ENCODE measurements at regions not wholly inside any gene's neighbourhood (a gene's known extent, or its start where the extent isn't known, plus 50 kb on each side); places are given as distances from the start of the nearest gene placed in this dataset.
"Not testable (repeated sequence)": the region's sequence is repeated elsewhere in the genome, so short reads cannot be mapped to it uniquely, and the experiment has no call there.

DNA sequence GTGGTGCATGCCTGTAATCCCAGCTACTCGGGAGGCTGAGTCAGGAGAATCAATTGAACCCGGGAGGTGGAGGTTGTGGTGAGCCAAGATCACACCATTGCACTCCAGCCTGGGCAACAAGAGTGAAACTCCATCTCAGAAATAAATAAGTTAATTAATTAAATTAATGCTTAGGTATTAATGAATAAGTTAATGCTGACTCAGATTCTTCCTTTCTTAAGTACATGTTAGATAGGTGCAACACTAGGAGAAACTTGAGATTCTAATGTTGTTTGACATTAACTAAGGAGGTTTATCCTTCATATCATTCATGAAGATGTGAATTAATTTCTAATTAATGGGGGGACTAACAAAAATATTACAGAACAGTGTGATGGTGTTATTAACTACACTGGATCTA lies 812.6 kb upstream of the SPRY2 start:
- Mint-ChIP-seq H3K27me3 (ENCODE audit: low read depth in 3 of 3) (no peaks in the 10 kb centered on the region), H3K9me3 (peaks cover 0 to 5% (median 2%) of the 10 kb centered on the region in 7 donors), H3K36me3 (no peaks in the 10 kb centered on the region), H3K27ac (no peak overlapping the region), H3K4me1 (no peaks in the 10 kb centered on the region), H3K4me3 (no peak overlapping the region)
- no peak for DNase-seq
- H3K27me3 ChIP-seq (ENCODE audit: control insufficient read depth in 2 of 2, insufficient read depth in 2 of 2, low read length in 2 of 2), result no peaks in the 10 kb centered on the region
- H2AFZ ChIP-seq (ENCODE audit: insufficient read depth, low read depth, low read length, poor library complexity, severe bottlenecking), result no peak overlapping the region
- H4K20me1 ChIP-seq (ENCODE audit: insufficient read depth, low read length), result no peaks in the 10 kb centered on the region
- no peaks in the 10 kb centered on the region for H3K79me2 ChIP-seq (ENCODE audit: insufficient read depth, low read length)
- intact Hi-C loops (cut with micrococcal nuclease), result no loop called here
- no peaks in the 10 kb centered on the region for H3K36me3 ChIP-seq (replicated peaks in 1 of 2; ENCODE audit: control insufficient read depth in 1 of 2, insufficient read depth in 2 of 2, low read length in 2 of 2)
- no peaks in the 10 kb centered on the region for H3K4me1 ChIP-seq (ENCODE audit: control insufficient read depth in 1 of 2, insufficient read depth in 2 of 2, low read length in 2 of 2)
- no CpG with 5 or more reads among the region's 2 CpGs for WGBS (ENCODE audit: insufficient coverage)
- no peak overlapping the region for H3K4me2 ChIP-seq (replicated peaks; ENCODE audit: extremely low read depth, low read length, poor library complexity, severe bottlenecking)
- H3K27ac ChIP-seq (ENCODE audit: low read depth in 1 of 2, low read length in 2 of 2), result no peak overlapping the region
- no peaks in the 10 kb centered on the region for H3K9me3 ChIP-seq (replicated peaks in 1 of 2; ENCODE audit: control insufficient read depth in 1 of 2, insufficient read depth in 1 of 2, low read length in 2 of 2)
- no peak overlapping the region for H3K9ac ChIP-seq (ENCODE audit: insufficient read depth, low read length, poor library complexity, severe bottlenecking)
- TF ChIP-seq, protein P1, sequence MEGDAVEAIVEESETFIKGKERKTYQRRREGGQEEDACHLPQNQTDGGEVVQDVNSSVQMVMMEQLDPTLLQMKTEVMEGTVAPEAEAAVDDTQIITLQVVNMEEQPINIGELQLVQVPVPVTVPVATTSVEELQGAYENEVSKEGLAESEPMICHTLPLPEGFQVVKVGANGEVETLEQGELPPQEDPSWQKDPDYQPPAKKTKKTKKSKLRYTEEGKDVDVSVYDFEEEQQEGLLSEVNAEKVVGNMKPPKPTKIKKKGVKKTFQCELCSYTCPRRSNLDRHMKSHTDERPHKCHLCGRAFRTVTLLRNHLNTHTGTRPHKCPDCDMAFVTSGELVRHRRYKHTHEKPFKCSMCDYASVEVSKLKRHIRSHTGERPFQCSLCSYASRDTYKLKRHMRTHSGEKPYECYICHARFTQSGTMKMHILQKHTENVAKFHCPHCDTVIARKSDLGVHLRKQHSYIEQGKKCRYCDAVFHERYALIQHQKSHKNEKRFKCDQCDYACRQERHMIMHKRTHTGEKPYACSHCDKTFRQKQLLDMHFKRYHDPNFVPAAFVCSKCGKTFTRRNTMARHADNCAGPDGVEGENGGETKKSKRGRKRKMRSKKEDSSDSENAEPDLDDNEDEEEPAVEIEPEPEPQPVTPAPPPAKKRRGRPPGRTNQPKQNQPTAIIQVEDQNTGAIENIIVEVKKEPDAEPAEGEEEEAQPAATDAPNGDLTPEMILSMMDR (IDR thresholded peaks at IDR 0.05), result no peak
- H3K4me3 ChIP-seq (replicated peaks in 1 of 3; ENCODE audit: low read depth in 2 of 3, low read length in 3 of 3), result no peak overlapping the region

DNA sequence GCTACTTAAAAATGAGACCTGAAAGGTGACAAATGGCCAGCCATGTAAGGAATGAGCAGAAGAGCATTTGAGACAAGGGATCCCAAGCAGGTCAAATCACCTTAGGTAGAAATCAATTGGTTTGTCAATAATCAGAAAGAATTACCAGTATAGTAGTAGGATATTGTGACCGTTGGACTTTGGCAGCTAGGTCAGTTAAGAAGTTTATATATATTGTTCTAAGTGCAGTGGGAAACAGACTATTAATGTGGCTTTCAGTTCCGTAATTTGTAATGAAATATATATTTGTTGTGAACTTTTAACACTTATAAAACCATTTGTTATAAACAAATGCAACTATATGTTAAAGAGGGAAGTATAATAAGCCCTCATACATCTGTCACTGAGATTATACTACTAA lies 807.9 kb upstream of the SPRY2 start:
- intact Hi-C loops (cut with micrococcal nuclease), result no loop called here
- TF ChIP-seq, protein P1 (IDR thresholded peaks at IDR 0.05), result no peak
- WGBS (ENCODE audit: insufficient coverage), result no CpG with 5 or more reads among the region's 2 CpGs

DNA sequence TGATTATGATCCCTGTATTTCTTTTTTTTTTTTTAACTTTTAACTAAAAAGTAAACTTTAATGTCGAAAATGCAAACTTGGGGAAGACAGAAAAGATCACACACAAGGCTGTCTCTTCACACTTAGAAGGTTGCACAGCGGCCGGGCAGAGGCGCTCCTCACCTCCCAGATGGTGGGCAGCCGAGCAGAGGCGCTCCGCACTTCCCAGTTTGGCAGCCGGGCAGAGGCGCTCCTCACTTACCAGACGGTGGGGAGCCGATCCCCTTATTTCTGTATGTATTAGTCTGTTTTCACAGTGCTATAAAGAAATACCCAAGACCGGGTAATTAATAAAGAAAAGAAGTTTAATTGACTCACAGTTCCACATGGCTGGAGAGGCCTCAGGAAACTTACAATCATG lies 805.6 kb upstream of the SPRY2 start:
- intact Hi-C loops (cut with micrococcal nuclease); H4K20me1 ChIP-seq (ENCODE audit: insufficient read depth, low read length); H3K27ac ChIP-seq (ENCODE audit: low read depth in 1 of 2, low read length in 2 of 2); H3K9ac ChIP-seq (ENCODE audit: insufficient read depth, low read length, poor library complexity, severe bottlenecking); H3K4me1 Mint-ChIP-seq; H3K4me3 Mint-ChIP-seq; H3K36me3 ChIP-seq (replicated peaks in 1 of 2; ENCODE audit: control insufficient read depth in 1 of 2, insufficient read depth in 2 of 2, low read length in 2 of 2); DNase-seq; H3K36me3 Mint-ChIP-seq; H3K9me3 ChIP-seq (replicated peaks in 1 of 2; ENCODE audit: control insufficient read depth in 1 of 2, insufficient read depth in 1 of 2, low read length in 2 of 2); H3K27ac Mint-ChIP-seq; H3K79me2 ChIP-seq (ENCODE audit: insufficient read depth, low read length); H2AFZ ChIP-seq (ENCODE audit: insufficient read depth, low read depth, low read length, poor library complexity, severe bottlenecking); H3K4me3 ChIP-seq (replicated peaks in 1 of 3; ENCODE audit: low read depth in 2 of 3, low read length in 3 of 3); H3K27me3 Mint-ChIP-seq (ENCODE audit: low read depth in 3 of 3); H3K4me1 ChIP-seq (ENCODE audit: control insufficient read depth in 1 of 2, insufficient read depth in 2 of 2, low read length in 2 of 2); H3K27me3 ChIP-seq (ENCODE audit: control insufficient read depth in 2 of 2, insufficient read depth in 2 of 2, low read length in 2 of 2); H3K4me2 ChIP-seq (replicated peaks; ENCODE audit: extremely low read depth, low read length, poor library complexity, severe bottlenecking): not testable (repeated sequence)
- peaks cover 0 to 10% (median 4%) of the 10 kb centered on the region in 7 donors for H3K9me3 Mint-ChIP-seq
- no CpG with 5 or more reads among the region's 12 CpGs for WGBS (ENCODE audit: insufficient coverage)

More for the DNA sequence above, 807.9 kb upstream of the SPRY2 start:
- Histone ChIP-seq H3K4me2 (replicated peaks; ENCODE audit: extremely low read depth, low read length, poor library complexity, severe bottlenecking) (no peak overlapping the region), H3K9me3 (replicated peaks in 1 of 2; ENCODE audit: control insufficient read depth in 1 of 2, insufficient read depth in 1 of 2, low read length in 2 of 2) (no peaks in the 10 kb centered on the region), H3K79me2 (ENCODE audit: insufficient read depth, low read length) (no peaks in the 10 kb centered on the region), H2AFZ (ENCODE audit: insufficient read depth, low read depth, low read length, poor library complexity, severe bottlenecking) (no peak overlapping the region), H3K27me3 (ENCODE audit: control insufficient read depth in 2 of 2, insufficient read depth in 2 of 2, low read length in 2 of 2) (no peaks in the 10 kb centered on the region), H3K36me3 (replicated peaks in 1 of 2; ENCODE audit: control insufficient read depth in 1 of 2, insufficient read depth in 2 of 2, low read length in 2 of 2) (no peaks in the 10 kb centered on the region), H3K4me3 (replicated peaks in 1 of 3; ENCODE audit: low read depth in 2 of 3, low read length in 3 of 3) (no peak overlapping the region), H3K4me1 (ENCODE audit: control insufficient read depth in 1 of 2, insufficient read depth in 2 of 2, low read length in 2 of 2) (no peaks in the 10 kb centered on the region), H3K9ac (ENCODE audit: insufficient read depth, low read length, poor library complexity, severe bottlenecking) (no peak overlapping the region), H4K20me1 (ENCODE audit: insufficient read depth, low read length) (no peaks in the 10 kb centered on the region), H3K27ac (ENCODE audit: low read depth in 1 of 2, low read length in 2 of 2) (no peak overlapping the region)
- no peaks in the 10 kb centered on the region for H3K36me3 Mint-ChIP-seq
- H3K9me3 Mint-ChIP-seq, result peaks cover 0 to 10% (median 4%) of the 10 kb centered on the region in 7 donors
- H3K27ac Mint-ChIP-seq, result no peak overlapping the region
- DNase-seq, result no peak
- no peaks in the 10 kb centered on the region for H3K4me1 Mint-ChIP-seq
- no peak overlapping the region for H3K4me3 Mint-ChIP-seq
- H3K27me3 Mint-ChIP-seq (ENCODE audit: low read depth in 3 of 3), result no peaks in the 10 kb centered on the region

Measured in CD14-positive monocyte (primary cell).